Right kidney (tissue), 1 donor: ENCODE measurements at regions not wholly inside any gene's neighbourhood (a gene's known extent, or its start where the extent isn't known, plus 50 kb on each side); places are given as distances from the start of the nearest gene placed in this dataset.
"Not testable (repeated sequence)": the region's sequence is repeated elsewhere in the genome, so short reads cannot be mapped to it uniquely, and the experiment has no call there.

Experiments
- DNase-seq: peaks from one replicate; pipeline ENCODE4 v3.0.0-alpha.2; 2016

- no peak for DNase-seq
These were observed 764.6 kb downstream of the LTN1 start for GRCh38 chr21:28227881-28228635.

GRCh38 chr21:28226563-28226962 is 766.1 kb downstream of the LTN1 start:
- DNase-seq = no peak

GRCh38 chr21:28224191-28224726 is 768.4 kb downstream of the LTN1 start:
- no peak for DNase-seq

- DNase-seq = no peak
These were observed 770.7 kb downstream of the LTN1 start for GRCh38 chr21:28221984-28222383.

- no peak for DNase-seq
These were observed 772.0 kb downstream of the LTN1 start for GRCh38 chr21:28220680-28221079.

- DNase-seq = no peak
These were observed 775.6 kb downstream of the LTN1 start for GRCh38 chr21:28216976-28217523.

GRCh38 chr21:28215214-28215954 is 777.3 kb downstream of the LTN1 start:
- no peak for DNase-seq

- DNase-seq = no peak
These were observed 777.9 kb downstream of the LTN1 start for GRCh38 chr21:28214786-28215185.

GRCh38 chr21:28213261-28213660 is 779.4 kb downstream of the LTN1 start:
- no peak for DNase-seq

- no peak for DNase-seq
These were observed 780.6 kb downstream of the LTN1 start for GRCh38 chr21:28212061-28212460.

- no peak for DNase-seq
These were observed 785.1 kb downstream of the LTN1 start for GRCh38 chr21:28207436-28208173.

GRCh38 chr21:28200726-28201125 is 792.0 kb downstream of the LTN1 start:
- DNase-seq = no peak

- DNase-seq = no peak
These were observed 795.7 kb downstream of the LTN1 start for GRCh38 chr21:28196981-28197380.

GRCh38 chr21:28193189-28193588 is 799.5 kb downstream of the LTN1 start:
- DNase-seq = no peak

- no peak for DNase-seq
These were observed 806.1 kb downstream of the LTN1 start for GRCh38 chr21:28186604-28187003.

- no peak for DNase-seq
These were observed 810.9 kb downstream of the LTN1 start for GRCh38 chr21:28181730-28182129.

GRCh38 chr21:28179136-28179535 is 813.5 kb downstream of the LTN1 start:
- DNase-seq = no peak

- no peak for DNase-seq
These were observed 815.6 kb downstream of the LTN1 start for GRCh38 chr21:28177124-28177523.

GRCh38 chr21:28174701-28175100 is 818.0 kb downstream of the LTN1 start:
- no peak for DNase-seq

GRCh38 chr21:28174006-28174405 is 818.7 kb downstream of the LTN1 start:
- DNase-seq = no peak

- no peak for DNase-seq
These were observed 820.3 kb downstream of the LTN1 start for GRCh38 chr21:28172376-28172775.

- DNase-seq = no peak
These were observed 825.3 kb downstream of the LTN1 start for GRCh38 chr21:28167366-28167765.

GRCh38 chr21:28164519-28164918 is 828.2 kb downstream of the LTN1 start:
- not testable (repeated sequence) for DNase-seq
